ENCODE measurements at regions not wholly inside any gene's neighbourhood (a gene's known extent, or its start where the extent isn't known, plus 50 kb on each side); places are given as distances from the start of the nearest gene placed in this dataset.

GRCh38 chr1:70583522-70583921 is 172.5 kb downstream of the CTH start:
- no peak for TF ChIP-seq NFIC (IDR thresholded peaks at IDR 0.05)
- TF ChIP-seq TAF1 (IDR thresholded peaks at IDR 0.05; ENCODE audit: low read depth), result no peak
- TF ChIP-seq MAX (IDR thresholded peaks at IDR 0.05), result no peak
- TF ChIP-seq EP300 (IDR thresholded peaks at IDR 0.05; ENCODE audit: borderline replicate concordance), result no peak
- TF ChIP-seq CREB1 (IDR thresholded peaks at IDR 0.05; ENCODE audit: low read depth), result no peak
- TF ChIP-seq YY1 (IDR thresholded peaks at IDR 0.05; ENCODE audit: low read depth), result no peak
- TF ChIP-seq TCF12 (IDR thresholded peaks at IDR 0.05; ENCODE audit: low read depth), result no peak
- TF ChIP-seq EGR1 (IDR thresholded peaks at IDR 0.05), result no peak
- no peak for TF ChIP-seq ZBTB7A (IDR thresholded peaks at IDR 0.05; ENCODE audit: low read depth)
- no peak for TF ChIP-seq CEBPB (IDR thresholded peaks at IDR 0.05)
- TF ChIP-seq FOXM1 (IDR thresholded peaks at IDR 0.05; ENCODE audit: borderline replicate concordance, low read depth), result no peak
- TF ChIP-seq TEAD4 (IDR thresholded peaks at IDR 0.05), result no peak
- no peak for TF ChIP-seq REST (IDR thresholded peaks at IDR 0.05; ENCODE audit: low read depth)
- no peak for TF ChIP-seq RAD21 (IDR thresholded peaks at IDR 0.05; ENCODE audit: low read depth)
